H1 (cell line): ENCODE measurements at regions not wholly inside any gene's neighbourhood (a gene's known extent, or its start where the extent isn't known, plus 50 kb on each side); places are given as distances from the start of the nearest gene placed in this dataset.

Experiments
- CTCF ChIA-PET: fragments of 300-600 bp; sonication (Branson Sonifier 250); formaldehyde crosslinking; loops from one replicate; lab custom pipeline; 2021; ENCODE audit not compliant: partially characterized antibody; lab: Charles Lee
- POLR2A ChIA-PET: fragments of 300-600 bp; sonication (Branson Sonifier 250); formaldehyde crosslinking; loops from one replicate; lab custom pipeline; 2021; ENCODE audit warnings: inconsistent platforms; ENCODE audit not compliant: partially characterized antibody; lab: Charles Lee
- DNase-seq, 2 experiments: peaks; one replicate each; pipeline versions ENCODE4 v3.0.0 to v3.0.0-alpha.2; 2010 to 2022; ENCODE audit warnings: low spot score in 2 of 2, low read depth in 1 of 2, mixed read lengths in 1 of 2
- FAIRE-seq: peaks from 2 replicates; lab custom pipeline; 2011; peaks lifted over from hg19 to GRCh38; lab: Jason Lieb, UNC
- H2AFZ ChIP-seq: 2 replicates; pipeline ENCODE4 v1.8.1; 2012; ENCODE audit warnings: low read length, inconsistent platforms
- H2AK5ac ChIP-seq: 2 replicates; pipeline ENCODE4 v1.6.1; 2013; ENCODE audit warnings: low read depth, low read length
- H2BK120ac ChIP-seq: replicated peaks from 2 replicates; pipeline ENCODE3; 2013; ENCODE audit warnings: low read depth, low read length, inconsistent platforms
- H2BK12ac ChIP-seq: 2 replicates; pipeline ENCODE4 v1.6.1; 2013; ENCODE audit warnings: low read depth, low read length
- H2BK15ac ChIP-seq: 2 replicates; pipeline ENCODE4 v1.6.1; 2013; ENCODE audit warnings: low read length
- H2BK20ac ChIP-seq: 2 replicates; pipeline ENCODE4 v1.6.1; 2013; ENCODE audit warnings: low read length
- H2BK5ac ChIP-seq: 2 replicates; pipeline ENCODE4 v1.6.1; 2013; ENCODE audit warnings: low read depth, low read length
- H3K14ac ChIP-seq: 2 replicates; pipeline ENCODE4 v1.6.1; 2013; ENCODE audit warnings: inconsistent platforms; ENCODE audit not compliant: insufficient read length
- H3K18ac ChIP-seq: 2 replicates; pipeline ENCODE4 v1.6.1; 2013; ENCODE audit warnings: low read length; ENCODE audit errors: extremely low read depth
- H3K23ac ChIP-seq: 2 replicates; pipeline ENCODE4 v1.6.1; 2013; ENCODE audit warnings: inconsistent platforms; ENCODE audit not compliant: insufficient read length
- H3K23me2 ChIP-seq: 2 replicates; pipeline ENCODE4 v1.6.1; 2013; ENCODE audit warnings: low read depth, low read length
- H3K27ac ChIP-seq: 2 replicates; pipeline ENCODE4 v1.6.1; 2011; ENCODE audit warnings: low read depth, low read length, inconsistent platforms
- H3K27me3 ChIP-seq, 4 experiments: replicated peaks in 1 of 4; 1 replicate in 1 of 4; 2 replicates in 3 of 4; pipeline versions ENCODE4 v1.6.1 to v1.8.1; 2011 to 2013; ENCODE audit warnings: low read length in 3 of 4, mild to moderate bottlenecking in 3 of 4, inconsistent platforms in 2 of 4, mixed read lengths in 2 of 4, moderate library complexity in 1 of 4; ENCODE audit not compliant: control insufficient read depth in 3 of 4, insufficient read depth in 3 of 4; ENCODE audit errors: extremely low read depth in 1 of 4
- H3K36me3 ChIP-seq, 4 experiments: 2 replicates each; pipeline versions ENCODE4 v1.6.1 to v1.8.1; 2011 to 2013; ENCODE audit warnings: mild to moderate bottlenecking in 4 of 4, low read length in 3 of 4, moderate library complexity in 2 of 4, control low read depth in 1 of 4, inconsistent platforms in 1 of 4; ENCODE audit not compliant: insufficient read depth in 4 of 4, control insufficient read depth in 2 of 4
- H3K4ac ChIP-seq: replicated peaks from 2 replicates; pipeline ENCODE3; 2013; ENCODE audit warnings: low read length, low read depth, mixed read lengths, inconsistent platforms; ENCODE audit not compliant: insufficient read length
- H3K4me1 ChIP-seq, 4 experiments: replicated peaks in 1 of 4; 1 replicate in 1 of 4; 2 replicates in 3 of 4; pipeline versions ENCODE4 v1.6.1 to v1.8.1; 2011 to 2013; ENCODE audit warnings: low read length in 3 of 4, inconsistent platforms in 2 of 4, mixed read lengths in 1 of 4; ENCODE audit not compliant: insufficient read depth in 4 of 4, control insufficient read depth in 3 of 4
- H3K4me2 ChIP-seq, 2 experiments: 2 replicates each; pipeline versions ENCODE4 v1.6.1 to v1.8.1; 2011 to 2013; ENCODE audit warnings: low read depth in 2 of 2, low read length in 2 of 2, control low read depth in 1 of 2, inconsistent platforms in 1 of 2, mild to moderate bottlenecking in 1 of 2; ENCODE audit not compliant: insufficient read depth in 1 of 2
- H3K4me3 ChIP-seq, 4 experiments: fragments of 200-600, 300-600 bp in 1 of 4; sonication (generic), shearing (Covaris generic), sonication (Bioruptor Twin) in 1 of 4; 2 replicates each; pipeline versions ENCODE4 v1.5.1 to v1.8.1; 2011 to 2016; ENCODE audit warnings: low read length in 4 of 4, low read depth in 3 of 4, control low read depth in 2 of 4, inconsistent platforms in 2 of 4, mild to moderate bottlenecking in 2 of 4, mixed read lengths in 1 of 4, moderate library complexity in 1 of 4; ENCODE audit not compliant: insufficient read depth in 2 of 4; ENCODE audit errors: extremely low read depth in 1 of 4
- H3K56ac ChIP-seq: replicated peaks from 2 replicates; pipeline ENCODE3; 2013; ENCODE audit warnings: low read depth, mild to moderate bottlenecking, mixed read lengths, low read length, inconsistent platforms; ENCODE audit not compliant: insufficient read length
- H3K79me1 ChIP-seq: 2 replicates; pipeline ENCODE4 v1.6.1; 2013; ENCODE audit warnings: low read depth, low read length, control low read depth
- H3K79me2 ChIP-seq, 2 experiments: 2 replicates each; pipeline versions ENCODE4 v1.6.1 to v1.8.1; 2012 to 2013; ENCODE audit warnings: low read length in 2 of 2, mild to moderate bottlenecking in 2 of 2, inconsistent platforms in 1 of 2; ENCODE audit not compliant: insufficient read depth in 2 of 2, control insufficient read depth in 1 of 2
- H3K9ac ChIP-seq, 4 experiments: replicated peaks in 1 of 4; 1 replicate in 1 of 4; 2 replicates in 3 of 4; pipeline versions ENCODE4 v1.6.1 to v1.8.1; 2011 to 2013; ENCODE audit warnings: low read depth in 3 of 4, low read length in 3 of 4, control low read depth in 2 of 4, mild to moderate bottlenecking in 2 of 4, moderate library complexity in 2 of 4, inconsistent platforms in 1 of 4; ENCODE audit errors: extremely low read depth in 1 of 4
- H3K9me3 ChIP-seq, 2 experiments: 2 replicates each; pipeline versions ENCODE4 v1.6.1 to v1.8.1; 2012 to 2013; ENCODE audit warnings: mild to moderate bottlenecking in 2 of 2, moderate library complexity in 2 of 2, control low read depth in 1 of 2, inconsistent platforms in 1 of 2, low read depth in 1 of 2, low read length in 1 of 2, mixed read lengths in 1 of 2; ENCODE audit not compliant: insufficient read depth in 2 of 2
- H4K20me1 ChIP-seq, 2 experiments: replicated peaks in 1 of 2; 2 replicates each; pipeline versions ENCODE3 to v1.8.1; 2011 to 2013; ENCODE audit warnings: inconsistent platforms in 2 of 2, low read length in 2 of 2, mild to moderate bottlenecking in 1 of 2; ENCODE audit not compliant: insufficient read depth in 2 of 2, control insufficient read depth in 1 of 2
- H4K5ac ChIP-seq: 2 replicates; pipeline ENCODE4 v1.6.1; 2013; ENCODE audit warnings: low read length, low read depth, mixed read lengths, inconsistent platforms; ENCODE audit not compliant: insufficient read length
- H4K8ac ChIP-seq: 2 replicates; pipeline ENCODE4 v1.8.0; 2013; ENCODE audit warnings: mild to moderate bottlenecking, moderate library complexity, low read length, inconsistent platforms; ENCODE audit not compliant: insufficient read depth; ENCODE audit errors: extremely low read depth
- H4K91ac ChIP-seq: replicated peaks from 2 replicates; pipeline ENCODE3; 2013; ENCODE audit warnings: low read length, mixed read lengths, inconsistent platforms; ENCODE audit not compliant: insufficient read length
- ATF2 ChIP-seq: IDR thresholded peaks from 2 replicates; pipeline ENCODE4 v1.6.1; 2012; ENCODE audit warnings: low read length, inconsistent platforms
- CTCF ChIP-seq, 3 experiments: IDR thresholded peaks; 1 replicate in 2 of 3; 2 replicates in 1 of 3; pipeline versions ENCODE4 v1.5.1 to v1.6.1; 2011; ENCODE audit warnings: low read length in 3 of 3, mild to moderate bottlenecking in 3 of 3, inconsistent platforms in 2 of 3, low read depth in 1 of 3, moderate library complexity in 1 of 3; ENCODE audit not compliant: insufficient read depth in 1 of 3; ENCODE audit errors: control extremely low read depth in 1 of 3
- FOSL1 ChIP-seq: IDR thresholded peaks from 2 replicates; pipeline ENCODE4 v1.6.1; 2011; ENCODE audit warnings: mild to moderate bottlenecking, low read depth, low read length, moderate library complexity; ENCODE audit not compliant: insufficient read depth
- HDAC6 ChIP-seq: IDR thresholded peaks from one replicate; pipeline ENCODE4 v1.7.1; 2012; ENCODE audit warnings: low read depth, mild to moderate bottlenecking, inconsistent platforms, low read length, moderate library complexity
- MAFK ChIP-seq: IDR thresholded peaks from 2 replicates; pipeline ENCODE4 v1.6.1; 2012; ENCODE audit warnings: low read depth, mild to moderate bottlenecking, improper control_type of control experiment, low read length
- RFX5 ChIP-seq: IDR thresholded peaks from 2 replicates; pipeline ENCODE4 v1.6.1; 2011; ENCODE audit warnings: low read depth, low read length, improper control_type of control experiment, borderline replicate concordance
- RXRA ChIP-seq: IDR thresholded peaks from 2 replicates; pipeline ENCODE4 v1.6.1; 2011; ENCODE audit warnings: low read depth, mild to moderate bottlenecking, low read length, moderate library complexity; ENCODE audit not compliant: insufficient read depth
- TBP ChIP-seq: IDR thresholded peaks from 2 replicates; pipeline ENCODE4 v1.6.1; 2011; ENCODE audit warnings: low read depth, low read length, improper control_type of control experiment
- ZNF274 ChIP-seq: IDR thresholded peaks from 2 replicates; pipeline ENCODE4 v1.7.0; 2012; ENCODE audit warnings: low read length, borderline replicate concordance; ENCODE audit errors: extremely low read depth
- WGBS, 2 experiments: shearing (Covaris generic) in 1 of 2; methylation state at CpG; one replicate each; pipeline versions ENCODE4 v1.1.6 to v1.1.7; 2013 to 2015; ENCODE audit warnings: low lambda C conversion rate in 2 of 2, mixed read lengths in 2 of 2, inconsistent platforms in 1 of 2, low coverage in 1 of 2, missing lambda C conversion rate in 1 of 2; ENCODE audit not compliant: insufficient replicate concordance in 2 of 2, insufficient coverage in 1 of 2, insufficient read length in 1 of 2; ENCODE audit errors: extremely low coverage in 1 of 2, missing lambda C conversion rate in 1 of 2; 5-methylcytosine and 5-hydroxymethylcytosine counted together

- H4K8ac ChIP-seq: no peak overlapping the region
- POLR2A ChIA-PET: no interaction called here
- no peak overlapping the region for H2AFZ ChIP-seq
- H3K23me2 ChIP-seq: no peaks in the 10 kb centered on the region; the same call in 1 of the 2 replicates
- H3K36me3 ChIP-seq: no peaks in the 10 kb centered on the region
- H2BK12ac ChIP-seq: no peak overlapping the region
- H3K4me2 ChIP-seq: no peak overlapping the region
- no peak overlapping the region for H4K5ac ChIP-seq
- H2AK5ac ChIP-seq: no peak overlapping the region
- no peak overlapping the region for H3K27ac ChIP-seq
- no peak overlapping the region for H2BK5ac ChIP-seq
- no peak overlapping the region for H2BK15ac ChIP-seq
- DNase-seq: no peak
- no peak overlapping the region for H2BK120ac ChIP-seq
- H3K27me3 ChIP-seq: no peaks in the 10 kb centered on the region
- WGBS, 2 experiments: 86% methylated on average over 2 of the region's 2 CpGs; no CpG with 5 or more reads in 1 of the 2 experiments
- no peaks in the 10 kb centered on the region for H4K20me1 ChIP-seq
- H3K23ac ChIP-seq: no peak overlapping the region
- FAIRE-seq: no peak
- no peaks in the 10 kb centered on the region for H3K79me1 ChIP-seq
- H3K18ac ChIP-seq: no peak overlapping the region
- H3K14ac ChIP-seq: no peak overlapping the region
- no peak overlapping the region for H3K9ac ChIP-seq
- CTCF ChIA-PET: interaction anchor here (0.6 to 2.7 kb wide), 25 partner anchors 7 to 744 kb away, joined by 3 to 14 read pairs (median 3); partner anchors contain the start of gene HCN1
- H2BK20ac ChIP-seq: no peak overlapping the region
- H4K91ac ChIP-seq: no peak overlapping the region
- no peaks in the 10 kb centered on the region for H3K4me1 ChIP-seq
- no peak overlapping the region for H3K56ac ChIP-seq
- H3K4me3 ChIP-seq: no peak overlapping the region
- H3K4ac ChIP-seq: no peak overlapping the region
- H3K79me2 ChIP-seq: no peaks in the 10 kb centered on the region
- no peaks in the 10 kb centered on the region for H3K9me3 ChIP-seq
- TF ChIP-seq CTCF (IDR thresholded peaks at IDR 0.05; ENCODE audit: control extremely low read depth in 1 of 3, insufficient read depth in 1 of 3, low read depth in 1 of 3, low read length in 3 of 3): no peak
- TF ChIP-seq RXRA: no peak
- TF ChIP-seq FOSL1: no peak
- TF ChIP-seq RFX5: no peak
- TF ChIP-seq ATF2: no peak
- no peak for TF ChIP-seq HDAC6
- TF ChIP-seq TBP: no peak
- no peak for TF ChIP-seq MAFK
- TF ChIP-seq ZNF274: no peak
Observed at GRCh38 chr5:44953078-44953477, 144.3 kb downstream of the MRPS30 start.
